B cell (primary cell): ENCODE measurements at regions not wholly inside any gene's neighbourhood (a gene's known extent, or its start where the extent isn't known, plus 50 kb on each side); places are given as distances from the start of the nearest gene placed in this dataset.

ENCODE experiments used
- ATAC-seq: fragments of 200-7000 bp; cut with Tn5 transposase; one replicate; pipeline ENCODE4 v1.10.0; 2021; ENCODE audit warnings: low read depth, mild to moderate bottlenecking, moderate number of reproducible peaks, moderate library complexity
- CTCF ChIA-PET: fragments of 350-600 bp; sonication (Branson Sonifier 250); formaldehyde crosslinking; loops from one replicate; lab custom pipeline; 2021; ENCODE audit warnings: antibody characterized with exemption, inconsistent platforms; lab: Charles Lee
- POLR2A ChIA-PET: fragments of 350-600 bp; sonication (Branson Sonifier 250); formaldehyde crosslinking; loops from one replicate; lab custom pipeline; 2021; ENCODE audit warnings: antibody characterized with exemption; lab: Charles Lee
- DNase-seq: peaks from one replicate; pipeline ENCODE4 v3.0.0; 2013
- H2AFZ ChIP-seq: 2 replicates; pipeline ENCODE4 v1.6.1; 2012; ENCODE audit warnings: mild to moderate bottlenecking, low read depth, low read length; ENCODE audit not compliant: insufficient read depth, poor library complexity, severe bottlenecking
- H3K27ac ChIP-seq, 2 donors: 1 replicate in 1 of 2; 2 replicates in 1 of 2; pipeline ENCODE4 v1.5.1; 2012 to 2013; ENCODE audit warnings: low read length in 2 of 2, mild to moderate bottlenecking in 2 of 2, moderate library complexity in 1 of 2
- H3K27me3 ChIP-seq, 4 experiments: fragments of 200-600 bp in 1 of 4; sonication (generic) in 1 of 4; replicated peaks in 1 of 4; 1 replicate in 2 of 4; 2 replicates in 2 of 4; pipeline versions ENCODE4 v1.6.1 to v1.7.0; 2013 to 2016; ENCODE audit warnings: low read length in 3 of 4, mild to moderate bottlenecking in 2 of 4, mixed read lengths in 1 of 4, moderate library complexity in 1 of 4; ENCODE audit not compliant: insufficient read depth in 4 of 4, control insufficient read depth in 3 of 4; ENCODE audit errors: control extremely low read depth in 1 of 4
- H3K36me3 ChIP-seq, 2 experiments: replicated peaks in 1 of 2; 1 replicate in 1 of 2; 2 replicates in 1 of 2; pipeline versions ENCODE4 v1.6.1 to v1.7.1; 2013; ENCODE audit warnings: low read length in 1 of 2; ENCODE audit not compliant: insufficient read depth in 2 of 2, control insufficient read depth in 1 of 2; ENCODE audit errors: control extremely low read depth in 1 of 2, extremely low read depth in 1 of 2
- H3K4me1 ChIP-seq, 2 donors: fragments of 200-600 bp in 1 of 2; sonication (generic) in 1 of 2; 1 replicate in 1 of 2; 2 replicates in 1 of 2; pipeline versions ENCODE4 v1.5.1 to v1.6.1; 2013 to 2017; ENCODE audit warnings: low read length in 2 of 2; ENCODE audit not compliant: control insufficient read depth in 2 of 2, insufficient read depth in 2 of 2
- H3K4me2 ChIP-seq: replicated peaks from 2 replicates; pipeline ENCODE3; 2012; ENCODE audit warnings: mild to moderate bottlenecking, low read depth, low read length; ENCODE audit not compliant: poor library complexity, severe bottlenecking
- H3K4me3 ChIP-seq, 5 experiments: fragments of 200-600 bp in 1 of 5; sonication (generic) in 1 of 5; 1 replicate in 3 of 5; 2 replicates in 2 of 5; pipeline versions ENCODE4 v1.5.1 to v1.7.0; 2011 to 2016; ENCODE audit warnings: low read length in 4 of 5, mild to moderate bottlenecking in 4 of 5, low read depth in 2 of 5, control low read depth in 1 of 5, moderate library complexity in 1 of 5; ENCODE audit not compliant: insufficient read depth in 1 of 5; ENCODE audit errors: control extremely low read depth in 1 of 5, extremely low read depth in 1 of 5
- H3K79me2 ChIP-seq: fragments of 200-600 bp; sonication (generic); one replicate; pipeline ENCODE4 v1.6.0; 2016; ENCODE audit warnings: low read length; ENCODE audit not compliant: control insufficient read depth, insufficient read depth
- H3K9ac ChIP-seq: fragments of 200-600 bp; sonication (generic); 2 replicates; pipeline ENCODE4 v1.6.1; 2017; ENCODE audit warnings: mild to moderate bottlenecking, low read length, moderate library complexity
- H3K9me3 ChIP-seq, 3 donors: one replicate each; pipeline versions ENCODE4 v1.6.1 to v1.7.1; 2013; ENCODE audit warnings: low read length in 2 of 3; ENCODE audit not compliant: control insufficient read depth in 2 of 3, insufficient read depth in 1 of 3; ENCODE audit errors: control extremely low read depth in 1 of 3
- H4K20me1 ChIP-seq: 2 replicates; pipeline ENCODE4 v1.6.0; 2012; ENCODE audit warnings: mild to moderate bottlenecking, low read length; ENCODE audit not compliant: insufficient read depth, control insufficient read depth, poor library complexity, severe bottlenecking
- H3K27ac Mint-ChIP-seq: one replicate; pipeline ENCODE4 v1.8.0; 2021; ENCODE audit warnings: mixed read lengths
- H3K27me3 Mint-ChIP-seq: one replicate; pipeline ENCODE4 v1.8.0; 2021; ENCODE audit warnings: mixed read lengths
- H3K4me1 Mint-ChIP-seq: one replicate; pipeline ENCODE4 v1.8.0; 2021; ENCODE audit warnings: mixed read lengths
- H3K4me3 Mint-ChIP-seq: one replicate; pipeline ENCODE4 v1.8.0; 2021; ENCODE audit warnings: mixed read lengths
- H3K9me3 Mint-ChIP-seq: one replicate; pipeline ENCODE4 v1.8.0; 2022; ENCODE audit warnings: mixed read lengths; ENCODE audit not compliant: insufficient read depth
- EZH2 ChIP-seq: IDR thresholded peaks from 2 replicates; pipeline ENCODE4 v1.6.1; 2012; ENCODE audit warnings: borderline replicate concordance, low read depth, mild to moderate bottlenecking, moderate library complexity, low read length; ENCODE audit not compliant: insufficient read depth, poor library complexity, severe bottlenecking
- WGBS: methylation state at CpG from one replicate; pipeline ENCODE4 v1.1.5; 2013; ENCODE audit warnings: missing lambda C conversion rate; ENCODE audit not compliant: insufficient coverage; 5-methylcytosine and 5-hydroxymethylcytosine counted together
- intact Hi-C: fragments of 100-400 bp; cut with micrococcal nuclease; formaldehyde crosslinking; loops from one replicate; pipeline ENCODE4 v1.10.0; 2022
- TF ChIP-seq, protein P1 (sequence below): fragments of 200-600 bp; IDR thresholded peaks from one replicate; pipeline ENCODE4 v1.8.0; 2022; ENCODE audit warnings: antibody characterized with exemption, mild to moderate bottlenecking

DNA sequence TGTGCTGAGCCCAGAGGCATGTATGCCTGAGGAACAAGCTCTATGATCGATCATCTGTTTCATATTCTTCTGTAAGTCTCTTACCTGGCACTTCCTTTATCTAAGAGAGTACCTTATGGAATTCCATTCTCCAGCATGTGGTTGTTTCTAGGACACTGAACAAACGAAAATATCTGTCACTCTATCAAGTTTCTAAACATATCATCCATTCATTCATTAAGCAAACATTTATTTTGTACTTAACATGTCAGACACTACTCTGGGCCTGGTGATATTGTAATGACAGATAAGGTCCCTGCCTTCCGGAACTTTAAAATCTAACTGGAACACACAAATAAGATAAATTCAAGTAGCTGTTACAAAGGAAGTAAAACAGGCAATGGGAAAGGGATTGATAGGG is 477.1 kb downstream of the IGSF11 start:
- no peaks in the 10 kb centered on the region for H3K4me1 Mint-ChIP-seq
- no peak overlapping the region for H3K9ac ChIP-seq
- ATAC-seq (no peak), DNase-seq (no peak)
- 86% methylated on average over 1 of the region's 3 CpGs for WGBS
- ChIA-PET CTCF (no interaction called here), POLR2A (no interaction called here)
- no peaks in the 10 kb centered on the region for H3K36me3 ChIP-seq
- intact Hi-C loops: no loop called here
- H3K9me3 Mint-ChIP-seq: peaks cover 4% of the 10 kb centered on the region
- H3K4me1 ChIP-seq: no peaks in the 10 kb centered on the region
- H4K20me1 ChIP-seq: no peaks in the 10 kb centered on the region
- no peak overlapping the region for H3K27ac Mint-ChIP-seq
- H3K4me2 ChIP-seq: no peak overlapping the region
- H3K4me3 ChIP-seq: no peak overlapping the region
- no peak for TF ChIP-seq EZH2
- TF ChIP-seq, protein P1, sequence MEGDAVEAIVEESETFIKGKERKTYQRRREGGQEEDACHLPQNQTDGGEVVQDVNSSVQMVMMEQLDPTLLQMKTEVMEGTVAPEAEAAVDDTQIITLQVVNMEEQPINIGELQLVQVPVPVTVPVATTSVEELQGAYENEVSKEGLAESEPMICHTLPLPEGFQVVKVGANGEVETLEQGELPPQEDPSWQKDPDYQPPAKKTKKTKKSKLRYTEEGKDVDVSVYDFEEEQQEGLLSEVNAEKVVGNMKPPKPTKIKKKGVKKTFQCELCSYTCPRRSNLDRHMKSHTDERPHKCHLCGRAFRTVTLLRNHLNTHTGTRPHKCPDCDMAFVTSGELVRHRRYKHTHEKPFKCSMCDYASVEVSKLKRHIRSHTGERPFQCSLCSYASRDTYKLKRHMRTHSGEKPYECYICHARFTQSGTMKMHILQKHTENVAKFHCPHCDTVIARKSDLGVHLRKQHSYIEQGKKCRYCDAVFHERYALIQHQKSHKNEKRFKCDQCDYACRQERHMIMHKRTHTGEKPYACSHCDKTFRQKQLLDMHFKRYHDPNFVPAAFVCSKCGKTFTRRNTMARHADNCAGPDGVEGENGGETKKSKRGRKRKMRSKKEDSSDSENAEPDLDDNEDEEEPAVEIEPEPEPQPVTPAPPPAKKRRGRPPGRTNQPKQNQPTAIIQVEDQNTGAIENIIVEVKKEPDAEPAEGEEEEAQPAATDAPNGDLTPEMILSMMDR: no peak
- H3K79me2 ChIP-seq: no peaks in the 10 kb centered on the region
- H3K4me3 Mint-ChIP-seq: no peak overlapping the region
- H3K27me3 Mint-ChIP-seq: no peaks in the 10 kb centered on the region
- no peak overlapping the region for H3K27ac ChIP-seq
- no peaks in the 10 kb centered on the region for H3K27me3 ChIP-seq
- H2AFZ ChIP-seq: no peak overlapping the region
- no peaks in the 10 kb centered on the region for H3K9me3 ChIP-seq

DNA sequence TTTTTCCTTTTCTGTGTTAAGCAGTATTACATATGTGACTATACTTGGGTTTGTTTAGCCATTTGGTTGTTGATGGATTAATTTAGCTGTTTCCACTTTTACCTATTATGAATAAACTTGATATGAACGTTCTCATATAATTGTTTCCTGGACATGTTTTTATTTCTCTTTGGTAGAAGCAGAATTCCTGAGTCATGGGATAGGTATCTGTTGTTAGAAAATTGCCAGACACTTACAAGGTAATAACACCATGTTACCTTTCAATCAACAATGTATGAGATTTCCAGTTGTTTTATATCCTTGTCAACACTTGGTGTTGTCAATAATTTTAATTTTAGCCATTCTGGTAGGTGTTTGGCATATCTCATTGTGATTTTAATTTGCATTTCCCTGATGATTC is 475.4 kb downstream of the IGSF11 start:
- Mint-ChIP-seq H3K4me1 (no peaks in the 10 kb centered on the region), H3K4me3 (no peak overlapping the region), H3K9me3 (peaks cover 2% of the 10 kb centered on the region), H3K27me3 (no peaks in the 10 kb centered on the region), H3K27ac (no peak overlapping the region)
- no peak overlapping the region for H3K27ac ChIP-seq
- intact Hi-C loops: no loop called here
- TF ChIP-seq, protein P1: no peak
- TF ChIP-seq EZH2: no peak
- H3K4me1 ChIP-seq: no peaks in the 10 kb centered on the region
- H3K36me3 ChIP-seq: no peaks in the 10 kb centered on the region
- no peaks in the 10 kb centered on the region for H4K20me1 ChIP-seq
- no peaks in the 10 kb centered on the region for H3K79me2 ChIP-seq
- no peak overlapping the region for H3K4me2 ChIP-seq
- no peak for ATAC-seq
- CTCF ChIA-PET: no interaction called here
- no CpG with 5 or more reads among the region's 1 CpG for WGBS
- no peak for DNase-seq
- H3K4me3 ChIP-seq: no peak overlapping the region
- POLR2A ChIA-PET: no interaction called here
- H2AFZ ChIP-seq: no peak overlapping the region
- H3K9me3 ChIP-seq: no peaks in the 10 kb centered on the region
- H3K27me3 ChIP-seq: no peaks in the 10 kb centered on the region
- no peak overlapping the region for H3K9ac ChIP-seq
